Activated CD8-positive, alpha-beta memory T cell treated with anti-CD3 and anti-CD28 coated beads for 24 hours (primary cell): ENCODE measurements at regions not wholly inside any gene's neighbourhood (a gene's known extent, or its start where the extent isn't known, plus 50 kb on each side); places are given as distances from the start of the nearest gene placed in this dataset.

ENCODE experiments used
- DNase-seq: peaks from one replicate; pipeline ENCODE4 v3.0.0-alpha.2; 2020

- DNase-seq = peak; percentile 84
Observed at GRCh38 chr12:65556676-65557437, 267.4 kb upstream of the HMGA2 start.

- no peak for DNase-seq
Observed at GRCh38 chr12:65557438-65558181, 266.7 kb upstream of the HMGA2 start.

- DNase-seq = no peak
Observed at GRCh38 chr12:65560286-65560685, 264.0 kb upstream of the HMGA2 start.

- no peak for DNase-seq
Observed at GRCh38 chr12:65561798-65562382, 262.4 kb upstream of the HMGA2 start.

- DNase-seq = no peak
Observed at GRCh38 chr12:65565601-65566560, 258.4 kb upstream of the HMGA2 start.

GRCh38 chr12:65566751-65567150 is 257.5 kb upstream of the HMGA2 start:
- DNase-seq = no peak

- no peak for DNase-seq
Observed at GRCh38 chr12:65567820-65568219, 256.5 kb upstream of the HMGA2 start.

GRCh38 chr12:65568517-65568916 is 255.8 kb upstream of the HMGA2 start:
- DNase-seq = no peak

GRCh38 chr12:65570451-65571130 is 253.7 kb upstream of the HMGA2 start:
- no peak for DNase-seq

GRCh38 chr12:65574867-65575266 is 249.4 kb upstream of the HMGA2 start:
- DNase-seq = no peak

GRCh38 chr12:65584016-65584415 is 240.3 kb upstream of the HMGA2 start:
- DNase-seq = no peak

- no peak for DNase-seq
Observed at GRCh38 chr12:65585648-65586602, 238.4 kb upstream of the HMGA2 start.

GRCh38 chr12:65586796-65587195 is 237.5 kb upstream of the HMGA2 start:
- no peak for DNase-seq

GRCh38 chr12:65590318-65590717 is 234.0 kb upstream of the HMGA2 start:
- no peak for DNase-seq

- DNase-seq = no peak
Observed at GRCh38 chr12:65592416-65592815, 231.9 kb upstream of the HMGA2 start.

GRCh38 chr12:65593239-65593701 is 231.0 kb upstream of the HMGA2 start:
- no peak for DNase-seq

- no peak for DNase-seq
Observed at GRCh38 chr12:65594409-65594808, 229.9 kb upstream of the HMGA2 start.

- DNase-seq = no peak
Observed at GRCh38 chr12:65595016-65595560, 229.2 kb upstream of the HMGA2 start.

- DNase-seq = no peak
Observed at GRCh38 chr12:65596514-65597091, 227.7 kb upstream of the HMGA2 start.

- DNase-seq = no peak
Observed at GRCh38 chr12:65597527-65597926, 226.8 kb upstream of the HMGA2 start.
